ENCODE measurements at regions not wholly inside any gene's neighbourhood (a gene's known extent, or its start where the extent isn't known, plus 50 kb on each side); places are given as distances from the start of the nearest gene placed in this dataset.

DNA sequence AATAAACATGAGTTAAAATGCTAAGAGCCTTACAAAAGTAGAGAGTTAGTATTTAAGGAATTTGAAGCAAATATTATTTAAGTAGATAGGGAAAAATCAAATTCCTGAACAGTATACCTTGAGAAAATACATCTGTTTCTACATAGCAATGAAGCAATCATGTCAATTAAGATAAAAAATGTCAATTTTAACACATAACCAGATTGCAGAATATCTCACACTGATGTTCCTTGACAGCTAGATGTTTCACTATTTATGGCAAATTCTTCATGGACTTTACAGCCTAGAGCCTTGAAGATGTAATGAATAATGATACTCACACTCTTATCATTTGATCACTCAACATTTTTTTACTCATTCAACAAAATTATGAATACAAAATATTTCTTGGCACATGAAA is 708.2 kb upstream of the PTPRD start:
- no peak for DNase-seq (ENCODE audit: low read depth)

DNA sequence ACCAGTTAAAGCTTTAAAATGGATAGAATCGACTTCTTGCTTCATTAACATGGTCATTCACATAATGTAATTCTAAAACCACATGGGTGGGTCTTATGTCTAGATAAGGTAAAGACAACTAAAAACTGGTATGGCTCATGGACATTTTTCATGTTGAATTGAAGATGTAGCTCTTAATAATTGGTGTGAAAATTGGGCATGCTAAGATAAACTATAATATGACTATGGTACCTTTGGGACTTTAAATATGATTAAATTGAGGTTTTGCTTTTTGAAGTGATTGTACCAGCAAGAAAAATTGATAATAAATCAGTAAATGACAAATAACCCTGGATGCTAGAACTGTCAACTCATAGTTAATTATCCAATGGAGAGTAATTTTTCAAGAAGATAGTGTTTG is 710.7 kb upstream of the PTPRD start:
- no peak for DNase-seq (ENCODE audit: low read depth)

DNA sequence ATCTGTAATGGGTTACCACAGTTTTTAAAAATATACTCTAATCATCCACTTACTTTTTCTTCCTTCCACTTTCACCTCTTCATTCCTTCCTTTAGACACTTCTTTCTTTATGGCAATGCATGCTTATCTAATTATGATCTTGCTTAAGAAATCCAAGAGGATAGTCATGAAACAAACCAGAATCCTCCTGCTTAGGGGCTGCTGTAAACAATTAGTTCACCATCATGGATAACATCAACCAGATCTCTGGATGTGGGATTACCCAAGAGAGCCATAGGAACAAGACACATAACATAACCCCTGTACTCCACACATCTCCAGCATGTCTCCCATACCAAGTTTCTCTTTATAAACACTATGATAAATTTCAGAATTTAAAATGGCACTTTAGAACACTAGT is 713.4 kb upstream of the PTPRD start:
- DNase-seq (ENCODE audit: low read depth), result no peak

DNA sequence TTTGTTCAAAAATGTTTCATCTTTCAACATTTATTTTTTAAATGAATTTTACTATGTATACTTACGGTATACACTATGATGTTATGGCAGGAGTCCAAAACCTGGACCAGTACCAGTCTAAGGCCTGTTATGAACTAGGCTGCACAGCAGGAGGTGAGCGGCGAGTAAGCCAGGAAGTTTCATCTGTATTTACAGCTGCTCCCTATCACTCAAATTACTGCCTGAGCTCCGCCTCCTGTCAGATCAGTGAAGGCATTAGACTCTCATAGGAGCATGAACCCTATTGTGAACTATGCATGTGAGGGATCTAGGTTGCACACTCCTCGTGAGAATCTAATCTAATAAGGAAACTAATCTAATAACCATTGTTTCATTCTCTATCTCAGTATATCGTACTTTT is 715.5 kb upstream of the PTPRD start:
- no peak for DNase-seq (ENCODE audit: low read depth)

DNA sequence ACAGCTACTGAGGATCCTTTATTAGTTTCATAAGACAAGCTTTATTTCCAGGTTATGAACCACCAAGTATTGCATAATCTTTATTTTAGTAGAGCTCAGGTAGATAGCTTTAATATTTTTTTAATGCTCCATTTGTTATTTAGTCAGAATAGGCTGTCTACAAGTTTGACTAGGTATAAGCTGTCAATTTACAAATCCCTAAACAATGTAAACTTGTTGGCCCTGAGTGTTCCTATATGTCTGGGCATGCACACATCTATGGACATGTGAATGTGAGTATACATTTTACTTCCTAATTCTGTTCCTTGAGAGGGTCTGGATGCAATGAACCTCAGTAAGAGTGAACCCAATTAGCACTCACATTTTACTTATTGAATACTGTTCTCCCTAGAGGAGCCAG is 722.2 kb upstream of the PTPRD start:
- DNase-seq (ENCODE audit: low read depth), result no peak

DNA sequence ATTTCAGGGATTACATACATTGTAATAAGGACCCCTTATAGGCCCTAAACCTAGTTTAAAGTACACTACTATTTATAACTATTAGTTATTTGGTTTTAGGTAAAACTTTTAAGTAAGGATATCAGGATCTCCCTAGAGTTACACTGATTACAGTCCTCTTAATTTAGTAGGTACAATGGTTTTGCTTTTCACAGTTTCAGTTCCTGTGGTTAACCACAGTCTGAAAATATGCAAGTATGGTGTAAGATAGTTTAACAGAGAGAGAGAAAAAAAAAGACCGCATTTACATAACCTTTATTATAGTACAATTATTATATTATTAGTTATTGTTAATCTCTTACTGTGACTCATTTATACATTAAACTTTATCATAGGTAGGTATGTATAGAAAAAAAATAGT is 725.3 kb upstream of the PTPRD start:
- DNase-seq (ENCODE audit: low read depth), result peak; percentile 2

DNA sequence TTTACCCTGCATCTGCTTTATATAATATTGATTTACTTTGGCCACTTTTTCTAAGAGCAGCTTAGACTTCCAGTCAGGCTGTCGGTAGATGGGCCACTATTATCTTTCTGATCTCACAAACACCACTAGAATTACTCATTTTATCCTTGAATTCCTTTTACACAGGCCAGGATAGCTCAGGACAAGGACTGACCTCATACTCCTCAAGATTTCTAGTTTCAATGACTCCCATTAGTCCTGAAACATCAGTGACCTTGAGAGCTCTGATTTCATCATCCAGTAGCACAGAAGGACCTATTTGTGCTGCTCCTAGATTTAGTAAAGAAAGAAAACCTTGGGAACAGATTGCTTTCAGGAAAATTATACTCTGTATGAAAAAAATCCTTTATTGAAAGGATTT is 727.9 kb upstream of the PTPRD start:
- no peak for DNase-seq (ENCODE audit: low read depth)

DNA sequence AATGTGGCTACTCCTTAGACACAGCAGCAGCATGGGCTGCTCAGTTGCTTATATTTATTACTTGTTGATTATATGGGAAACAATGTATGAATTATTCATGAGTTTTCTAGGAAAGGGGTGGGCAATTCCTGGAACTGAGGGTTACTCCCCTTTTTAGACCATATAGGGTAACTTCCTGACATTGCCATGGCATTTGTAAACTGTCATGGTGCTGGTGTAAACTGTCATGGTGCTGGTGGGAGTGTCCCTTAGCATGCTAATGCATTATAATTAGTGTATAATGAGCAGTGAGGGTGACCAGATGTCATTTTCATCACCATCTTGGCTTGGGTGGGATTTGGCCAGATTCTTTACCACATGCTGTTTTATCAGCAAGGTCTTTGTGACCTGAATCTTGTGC is 734.6 kb upstream of the PTPRD start:
- DNase-seq (ENCODE audit: low read depth), result no peak

DNA sequence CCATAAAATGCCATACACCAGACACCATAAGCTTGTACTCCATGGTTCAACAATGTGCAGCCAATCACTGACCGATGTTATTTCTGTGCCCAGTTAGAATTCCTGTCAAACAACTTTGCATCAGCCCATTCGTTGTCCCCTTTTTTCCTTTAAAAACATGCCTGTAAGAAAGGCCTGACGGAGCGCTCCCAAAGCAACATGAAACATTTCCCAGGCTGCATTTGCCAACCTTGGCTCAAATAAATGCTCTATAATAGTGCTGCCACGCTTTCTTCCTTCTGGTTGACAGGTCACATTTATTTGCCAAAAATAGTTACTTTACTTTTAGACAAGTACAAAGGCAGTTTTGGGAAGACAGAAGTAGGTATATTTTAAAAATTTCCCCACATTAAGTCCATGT is 735.6 kb upstream of the PTPRD start:
- no peak for DNase-seq (ENCODE audit: low read depth)

DNA sequence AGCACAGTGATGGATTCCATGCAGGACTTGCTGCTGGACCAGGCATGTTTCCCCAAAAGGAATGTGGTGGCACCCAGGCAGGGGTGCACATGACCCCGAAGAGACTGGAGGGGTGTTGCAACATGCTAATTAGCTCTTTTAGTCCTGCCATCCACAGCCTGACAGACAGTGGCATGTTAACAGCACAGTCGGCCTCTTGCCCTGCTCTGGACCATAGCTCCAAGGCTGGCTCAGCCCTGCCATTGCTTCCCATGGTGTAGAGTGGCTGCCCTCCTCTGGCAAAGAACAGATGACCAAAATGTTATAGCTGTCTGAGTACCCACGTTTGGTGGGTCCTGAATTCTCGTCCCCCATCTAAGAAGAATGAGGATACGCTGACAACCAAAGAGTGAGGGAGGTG is 736.4 kb upstream of the PTPRD start:
- DNase-seq (ENCODE audit: low read depth), result no peak

DNA sequence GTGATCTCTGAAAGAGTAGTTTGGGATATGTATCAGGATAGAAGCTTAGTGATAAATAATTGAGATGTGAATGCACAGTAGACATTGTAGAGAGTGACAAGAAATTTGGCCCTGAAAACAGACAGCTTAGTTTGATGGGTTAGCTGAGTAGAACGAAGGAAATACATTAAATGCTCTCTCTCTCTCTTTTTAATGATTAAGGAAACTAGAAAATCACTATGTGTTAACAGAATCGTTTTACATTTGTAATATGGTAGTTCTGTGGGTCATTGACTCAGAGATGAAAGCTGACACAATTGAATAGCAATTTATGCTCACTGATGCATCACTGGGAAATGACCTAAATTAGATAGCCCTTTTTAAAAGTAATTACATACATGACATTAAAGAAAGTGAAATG is 739.8 kb upstream of the PTPRD start:
- peak; percentile 6 for DNase-seq (ENCODE audit: low read depth)

DNA sequence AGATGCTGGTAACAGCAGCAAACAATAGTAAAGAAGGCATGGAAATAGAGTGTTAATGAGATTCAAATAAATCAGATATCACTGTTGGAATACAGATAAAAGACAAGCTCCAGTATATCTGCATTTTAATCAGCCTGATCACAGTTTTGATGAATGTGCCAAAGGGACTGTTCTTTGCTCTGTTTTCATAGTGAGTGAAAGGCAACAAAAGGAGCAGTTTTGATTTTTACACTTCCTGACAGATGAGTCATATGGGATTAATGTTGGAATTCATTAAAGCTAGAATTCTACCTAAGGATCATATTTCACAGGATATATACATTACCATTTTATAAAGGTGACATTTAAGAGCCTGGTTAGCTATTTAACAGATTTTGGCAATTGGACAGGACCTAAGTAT is 743.3 kb upstream of the PTPRD start:
- DNase-seq (ENCODE audit: low read depth), result peak; percentile 6

DNA sequence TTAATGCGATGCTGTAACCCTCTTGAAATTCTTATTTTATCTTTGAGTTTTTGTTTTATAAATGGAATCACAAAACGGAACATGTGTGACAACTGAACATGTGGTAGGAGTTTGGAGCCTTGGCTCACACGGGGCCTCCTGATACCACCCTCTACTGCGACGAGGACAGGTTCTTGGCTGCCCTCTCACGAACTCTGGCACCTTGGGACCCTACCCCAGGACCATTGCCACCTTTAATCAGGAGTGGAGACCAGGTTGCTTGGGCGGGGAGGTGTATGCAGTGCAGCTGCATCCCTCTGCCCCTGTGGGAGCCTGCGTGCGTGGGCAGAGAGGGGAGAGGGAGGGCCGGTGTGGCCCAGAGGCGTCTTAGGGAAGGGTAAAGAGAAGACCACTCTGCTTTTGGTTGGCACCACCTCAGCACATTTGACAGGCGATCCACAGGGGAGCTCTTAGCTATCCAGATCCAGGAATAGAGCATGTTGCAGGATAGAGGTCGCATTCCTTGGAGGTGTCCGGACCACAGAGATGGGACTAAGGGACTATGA is 753.9 kb upstream of the PTPRD start:
- no peak for DNase-seq (ENCODE audit: low read depth)

DNA sequence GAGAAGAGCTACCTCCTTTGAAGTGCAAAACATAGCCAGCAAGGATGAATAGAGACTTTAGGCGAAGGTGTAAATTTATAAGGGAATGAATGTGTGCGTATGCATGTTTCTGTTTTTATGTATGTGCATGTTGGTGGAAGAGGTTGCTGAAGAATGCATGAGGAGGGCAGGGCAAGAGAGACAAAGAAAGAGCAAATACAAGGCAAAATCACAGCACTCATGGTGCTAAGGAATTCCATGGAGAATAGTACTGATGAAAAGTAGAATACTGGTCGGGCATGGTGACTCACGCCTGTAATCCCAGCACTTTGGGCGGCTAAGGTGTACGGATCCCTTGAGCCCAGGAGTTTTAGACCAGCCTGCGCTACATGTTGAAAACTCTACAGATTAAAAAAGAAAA is 762.1 kb upstream of the PTPRD start:
- no peak for DNase-seq (ENCODE audit: low read depth)

DNA sequence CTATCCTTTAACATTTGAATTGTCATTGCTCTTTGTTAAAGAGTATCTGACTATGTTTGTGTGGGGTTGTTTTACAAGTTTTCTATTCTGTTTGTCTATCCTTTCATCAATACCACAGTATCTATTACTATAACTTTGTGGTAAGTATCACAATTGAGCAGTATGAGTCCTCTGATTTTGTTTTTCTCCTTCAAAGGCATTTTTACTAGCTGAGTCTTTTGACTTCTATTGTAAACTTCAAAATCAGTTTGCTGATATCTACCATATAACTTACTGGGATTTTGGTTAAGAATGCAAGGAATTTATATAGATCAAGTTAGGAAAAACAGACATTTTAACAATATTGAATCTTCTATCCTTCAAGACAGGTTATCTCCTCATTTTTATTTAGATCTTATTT is 789.8 kb upstream of the PTPRD start:
- no peak for DNase-seq (ENCODE audit: low read depth)

DNA sequence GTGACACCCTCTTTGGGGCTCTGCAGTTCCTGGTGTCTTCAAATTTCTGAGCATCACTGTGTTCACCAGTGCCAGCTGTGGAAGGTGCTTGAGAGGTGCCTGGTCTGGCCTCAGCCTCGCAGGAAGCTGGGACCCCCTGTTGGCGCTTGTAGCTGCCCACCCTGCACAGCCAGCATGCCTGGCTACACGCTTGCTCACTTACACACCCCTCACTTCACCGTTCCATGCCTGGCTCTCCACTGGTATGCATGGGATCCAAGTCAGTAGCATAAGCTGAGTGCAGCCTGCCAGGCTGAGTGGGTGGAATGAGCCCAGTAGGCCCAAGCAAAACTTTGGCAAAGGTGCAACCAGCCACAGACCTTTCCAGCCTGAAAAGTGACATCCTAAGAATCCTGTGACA is 801.4 kb upstream of the PTPRD start:
- DNase-seq (ENCODE audit: low read depth), result no peak

DNA sequence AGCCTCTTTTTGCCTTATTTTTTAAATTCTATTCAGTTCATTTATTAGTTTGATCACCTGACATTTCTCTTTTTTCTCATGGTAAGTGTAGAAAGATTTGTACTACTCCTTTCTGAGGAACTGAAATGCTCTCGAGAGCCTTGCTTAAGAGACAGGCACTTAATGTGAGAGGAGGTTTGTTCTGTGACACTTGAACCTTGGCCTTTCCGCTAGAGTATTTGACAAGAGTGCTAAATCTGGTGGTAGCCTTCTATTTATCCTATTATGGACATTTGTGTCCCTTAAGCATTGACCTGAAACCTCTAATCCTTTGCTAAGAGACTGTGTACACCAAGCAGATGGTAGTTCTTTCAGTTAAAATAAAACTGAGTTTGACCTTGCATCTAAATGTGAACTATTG is 805.0 kb upstream of the PTPRD start:
- no peak for DNase-seq (ENCODE audit: low read depth)

DNA sequence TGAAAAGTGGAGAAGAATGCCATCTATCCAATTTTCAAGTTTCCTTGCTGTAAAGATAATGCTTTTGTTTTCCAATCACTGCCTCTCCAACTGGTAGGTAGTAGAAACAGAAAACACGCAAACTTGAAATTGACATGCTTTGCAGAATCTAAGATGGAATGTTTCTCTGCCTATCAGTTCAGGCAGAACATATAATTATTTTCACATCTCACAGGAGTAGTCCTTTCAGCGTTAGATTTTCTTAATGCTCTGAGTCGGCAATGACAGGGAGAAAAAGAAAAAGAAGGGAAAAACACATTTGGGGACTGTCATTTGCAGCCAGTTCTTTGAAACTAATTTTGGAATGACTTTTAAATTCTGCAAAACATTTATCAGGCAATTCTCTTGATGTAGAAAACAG is 818.7 kb upstream of the PTPRD start:
- no peak for DNase-seq (ENCODE audit: low read depth)

DNA sequence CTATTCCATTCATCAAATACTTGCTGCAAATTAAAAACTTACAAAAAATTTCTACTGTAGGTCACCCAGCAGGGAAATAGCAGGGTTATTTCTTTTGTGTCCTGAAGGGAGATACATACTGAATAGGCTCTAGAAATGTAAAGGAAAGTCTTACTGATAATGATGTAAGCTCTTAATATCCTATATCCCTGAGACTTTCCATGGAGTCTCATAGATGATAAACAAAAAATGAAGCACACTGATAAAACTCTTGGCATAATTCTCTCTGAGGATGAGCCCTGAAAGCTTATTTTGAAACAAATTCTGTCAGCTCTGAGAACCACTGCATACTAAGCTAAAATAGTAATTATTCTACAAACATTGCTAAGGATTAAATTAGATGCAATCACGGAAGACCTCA is 819.6 kb upstream of the PTPRD start:
- no peak for DNase-seq (ENCODE audit: low read depth)

DNA sequence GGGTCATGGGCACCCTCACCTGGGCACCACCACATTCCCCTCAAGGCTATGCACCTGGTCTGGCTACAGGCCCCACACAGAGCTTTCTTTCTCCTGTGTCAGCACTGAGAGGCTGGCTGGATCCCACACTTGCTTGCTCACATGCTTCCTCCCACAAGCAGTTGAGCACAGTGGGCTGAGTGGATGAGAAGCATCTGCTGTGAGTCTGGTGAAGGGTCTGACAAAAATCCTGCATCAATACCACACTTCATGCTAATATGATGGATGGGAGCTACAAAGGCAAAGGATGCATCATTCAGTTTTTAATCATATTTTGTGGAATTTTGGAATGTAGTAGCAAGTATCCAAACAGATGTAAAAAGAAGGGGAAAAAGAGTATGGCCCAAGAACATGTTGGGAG is 830.8 kb upstream of the PTPRD start:
- no peak for DNase-seq (ENCODE audit: low read depth)

DNA sequence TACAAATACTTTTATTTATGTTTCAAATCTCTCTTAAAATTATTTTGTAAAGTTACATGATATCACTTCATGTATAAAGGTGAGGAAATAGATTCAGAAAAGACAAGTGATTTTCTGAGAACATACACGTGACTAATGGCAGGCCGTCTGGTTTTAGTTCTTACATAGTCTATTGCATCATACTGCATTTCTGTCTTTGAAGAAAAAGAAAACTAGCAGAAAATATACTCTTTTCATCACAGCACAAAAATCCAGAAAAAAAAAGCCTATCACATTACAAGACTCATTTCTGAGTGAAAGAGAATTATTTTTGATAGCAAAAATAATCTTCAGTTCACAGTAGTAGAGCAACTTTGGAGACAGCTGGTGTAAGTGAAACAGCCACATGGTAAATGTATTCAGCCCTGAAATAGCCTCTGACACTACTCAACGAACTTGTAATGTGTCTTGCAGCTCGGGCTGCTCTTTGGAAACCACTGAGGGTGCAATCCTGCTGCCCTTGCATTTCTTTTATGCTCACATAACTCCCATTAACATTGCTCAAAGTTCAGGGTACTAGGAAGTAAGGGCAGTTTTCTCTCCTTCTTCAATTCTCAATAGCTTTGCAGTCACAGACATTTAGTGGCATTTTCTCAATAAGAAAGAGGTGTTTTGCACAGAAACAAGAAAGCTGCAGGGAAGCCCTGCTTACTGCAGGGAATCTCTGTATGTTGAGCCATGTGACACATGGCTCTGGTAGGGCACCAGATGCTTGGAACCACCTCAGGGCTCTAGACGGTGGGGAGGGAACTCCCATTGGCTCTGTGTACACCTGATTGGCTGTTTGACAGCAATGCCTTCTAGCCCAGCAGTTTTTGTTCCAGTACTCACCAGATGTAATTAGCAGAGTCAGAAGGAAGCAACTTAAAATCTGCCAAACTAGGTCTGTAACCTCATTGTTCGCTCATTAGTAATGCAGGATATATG is 845.3 kb upstream of the PTPRD start:
- DNase-seq (ENCODE audit: low read depth), result no peak

DNA sequence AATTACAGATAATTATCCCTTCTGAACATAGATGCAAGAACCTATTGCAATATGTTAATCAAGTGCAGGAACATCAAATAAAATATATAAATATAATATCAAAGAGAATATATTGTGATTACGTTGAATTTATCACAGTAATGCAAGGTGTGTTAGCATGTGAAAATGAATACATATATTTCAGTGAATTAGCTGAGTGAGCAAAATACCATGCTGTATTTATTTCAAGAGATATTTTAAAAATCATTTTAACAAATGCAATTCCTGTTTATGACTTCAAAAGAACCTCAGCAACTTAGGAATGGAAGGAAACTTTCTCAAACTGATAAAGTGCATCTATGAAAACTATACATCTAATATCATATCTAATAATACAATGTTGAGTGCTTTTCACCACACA is 856.9 kb upstream of the PTPRD start:
- DNase-seq (ENCODE audit: low read depth), result no peak

DNA sequence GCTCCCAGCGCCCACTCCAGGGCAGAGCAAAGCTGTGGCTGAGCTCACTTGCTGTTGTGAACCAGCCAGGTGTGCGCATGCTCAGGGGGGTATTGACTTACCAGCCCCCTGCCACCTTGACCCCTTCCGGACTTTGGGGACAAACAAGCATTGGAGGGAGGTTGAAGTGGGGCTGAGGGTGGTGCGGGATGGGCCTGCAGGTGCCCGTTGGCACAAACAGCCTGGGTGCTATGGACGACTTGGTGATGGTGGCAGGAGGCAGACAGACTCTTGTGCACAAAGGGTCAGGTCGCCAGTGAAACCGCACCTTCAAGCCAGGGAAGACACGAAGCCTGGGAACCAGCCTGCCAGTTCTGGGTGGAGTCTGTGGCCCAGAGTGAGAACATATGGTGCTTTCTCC is 858.5 kb upstream of the PTPRD start:
- no peak for DNase-seq (ENCODE audit: low read depth)

DNA sequence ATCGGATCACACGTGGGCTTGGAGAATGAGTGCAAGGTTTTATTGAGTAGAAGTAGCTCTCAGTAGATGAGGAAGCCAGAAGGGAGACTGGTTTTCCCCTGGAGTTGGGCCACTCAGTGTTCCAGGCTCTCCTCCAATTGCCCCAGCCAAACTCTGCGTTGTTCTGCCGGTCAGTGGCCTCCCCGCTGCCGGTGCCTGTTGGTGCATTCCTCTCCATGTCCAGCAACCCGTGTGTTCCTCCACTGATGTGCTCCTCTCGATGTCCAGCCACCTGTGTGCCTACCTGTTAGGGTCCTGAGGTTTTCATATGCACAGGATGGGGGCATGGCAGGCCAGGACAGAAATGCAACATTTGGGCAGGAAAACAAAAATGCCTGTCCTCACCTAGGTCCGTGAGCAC is 888.0 kb upstream of the PTPRD start:
- DNase-seq (ENCODE audit: low read depth), result no peak

All from renal cortical epithelial cell (primary cell).